Activated T-cell treated with anti-CD3 and anti-CD28 coated beads, Interleukin-2, amount 50 U/mL, for 4 hours (primary cell): ENCODE measurements at regions not wholly inside any gene's neighbourhood (a gene's known extent, or its start where the extent isn't known, plus 50 kb on each side); places are given as distances from the start of the nearest gene placed in this dataset.
"Not testable (repeated sequence)": the region's sequence is repeated elsewhere in the genome, so short reads cannot be mapped to it uniquely, and the experiment has no call there.

Experiments
- ATAC-seq, 2 donors: fragments of 200-7000 bp; cut with Tn5 transposase; one replicate each; pipeline ENCODE4 v1.10.0; 2021
- DNase-seq: peaks from one replicate; pipeline ENCODE4 v3.0.0-alpha.2; 2020
- H3K27me3 Mint-ChIP-seq: one replicate; pipeline ENCODE4 v1.8.0; 2021; ENCODE audit warnings: low read depth, mixed read lengths
- H3K36me3 Mint-ChIP-seq: one replicate; pipeline ENCODE4 v1.8.0; 2022; ENCODE audit warnings: mixed read lengths; ENCODE audit not compliant: insufficient read depth
- H3K4me1 Mint-ChIP-seq: one replicate; pipeline ENCODE4 v1.8.0; 2021; ENCODE audit warnings: low read depth, mixed read lengths
- H3K4me3 Mint-ChIP-seq: one replicate; pipeline ENCODE4 v1.8.0; 2021; ENCODE audit warnings: mild to moderate bottlenecking, moderate library complexity, mixed read lengths
- H3K9me3 Mint-ChIP-seq: one replicate; pipeline ENCODE4 v1.8.0; 2021; ENCODE audit warnings: mixed read lengths

- ATAC-seq (no peak), DNase-seq (no peak)
- no peaks in the 10 kb centered on the region for H3K36me3 Mint-ChIP-seq
Observed at GRCh38 chr4:18185491-18185890, 163.9 kb upstream of the LCORL start.

GRCh38 chr4:18180892-18181291, 159.3 kb upstream of the LCORL start:
- no peak overlapping the region for H3K4me3 Mint-ChIP-seq
- ATAC-seq: no peak
- no peak for DNase-seq
- no peaks in the 10 kb centered on the region for H3K4me1 Mint-ChIP-seq
- no peaks in the 10 kb centered on the region for H3K9me3 Mint-ChIP-seq
- H3K27me3 Mint-ChIP-seq: peaks cover 10% of the 10 kb centered on the region
- H3K36me3 Mint-ChIP-seq: no peaks in the 10 kb centered on the region

More at GRCh38 chr4:18185491-18185890, 163.9 kb upstream of the LCORL start:
- H3K9me3 Mint-ChIP-seq: no peaks in the 10 kb centered on the region
- no peak overlapping the region for H3K4me3 Mint-ChIP-seq
- H3K27me3 Mint-ChIP-seq: peaks cover 3% of the 10 kb centered on the region
- no peaks in the 10 kb centered on the region for H3K4me1 Mint-ChIP-seq

GRCh38 chr4:18180122-18180521, 158.6 kb upstream of the LCORL start:
- DNase-seq (no peak), ATAC-seq (no peak)
- Mint-ChIP-seq H3K4me1 (no peaks in the 10 kb centered on the region), H3K4me3 (no peak overlapping the region), H3K36me3 (no peaks in the 10 kb centered on the region), H3K9me3 (no peaks in the 10 kb centered on the region), H3K27me3 (peaks cover 10% of the 10 kb centered on the region)

GRCh38 chr4:18171896-18172295, 150.3 kb upstream of the LCORL start:
- no peaks in the 10 kb centered on the region for H3K4me1 Mint-ChIP-seq
- no peaks in the 10 kb centered on the region for H3K36me3 Mint-ChIP-seq
- no peaks in the 10 kb centered on the region for H3K9me3 Mint-ChIP-seq
- H3K4me3 Mint-ChIP-seq: no peak overlapping the region
- ATAC-seq: no peak
- DNase-seq: no peak
- peaks cover 3% of the 10 kb centered on the region for H3K27me3 Mint-ChIP-seq

GRCh38 chr4:18167831-18168230, 146.3 kb upstream of the LCORL start:
- ATAC-seq (no peak), DNase-seq (no peak)
- Mint-ChIP-seq H3K4me3 (no peak overlapping the region), H3K9me3 (peaks cover 8% of the 10 kb centered on the region), H3K36me3 (no peaks in the 10 kb centered on the region), H3K27me3 (peaks cover 8% of the 10 kb centered on the region), H3K4me1 (no peaks in the 10 kb centered on the region)

- H3K4me3 Mint-ChIP-seq: no peak overlapping the region
- DNase-seq: no peak
- H3K9me3 Mint-ChIP-seq: peaks cover 8% of the 10 kb centered on the region
- no peak for ATAC-seq
- H3K27me3 Mint-ChIP-seq: peaks cover 8% of the 10 kb centered on the region
- H3K36me3 Mint-ChIP-seq: no peaks in the 10 kb centered on the region
- no peaks in the 10 kb centered on the region for H3K4me1 Mint-ChIP-seq
Observed at GRCh38 chr4:18166925-18167324, 145.4 kb upstream of the LCORL start.

- H3K27me3 Mint-ChIP-seq: peaks cover 5% of the 10 kb centered on the region
- H3K9me3 Mint-ChIP-seq: peaks cover 8% of the 10 kb centered on the region
- ATAC-seq: no peak
- no peaks in the 10 kb centered on the region for H3K36me3 Mint-ChIP-seq
- DNase-seq: no peak
- H3K4me1 Mint-ChIP-seq: no peaks in the 10 kb centered on the region
- no peak overlapping the region for H3K4me3 Mint-ChIP-seq
Observed at GRCh38 chr4:18162453-18162852, 140.9 kb upstream of the LCORL start.

- H3K9me3 Mint-ChIP-seq, H3K36me3 Mint-ChIP-seq, H3K27me3 Mint-ChIP-seq, ATAC-seq, H3K4me3 Mint-ChIP-seq, H3K4me1 Mint-ChIP-seq, DNase-seq: not testable (repeated sequence)
Observed at GRCh38 chr4:18159117-18159912, 137.8 kb upstream of the LCORL start.

- no peaks in the 10 kb centered on the region for H3K9me3 Mint-ChIP-seq
- no peaks in the 10 kb centered on the region for H3K4me1 Mint-ChIP-seq
- peaks cover 7% of the 10 kb centered on the region for H3K27me3 Mint-ChIP-seq
- no peak for ATAC-seq
- no peaks in the 10 kb centered on the region for H3K36me3 Mint-ChIP-seq
- no peak overlapping the region for H3K4me3 Mint-ChIP-seq
- DNase-seq: no peak
Observed at GRCh38 chr4:18155067-18156041, 133.8 kb upstream of the LCORL start.

- no peak for ATAC-seq
Observed at GRCh38 chr4:18138076-18138665, 116.6 kb upstream of the LCORL start.

GRCh38 chr4:18134111-18134510, 112.6 kb upstream of the LCORL start:
- DNase-seq (no peak), ATAC-seq (no peak)
- Mint-ChIP-seq H3K4me3 (no peak overlapping the region), H3K9me3 (peaks cover 5% of the 10 kb centered on the region), H3K36me3 (no peaks in the 10 kb centered on the region), H3K4me1 (no peaks in the 10 kb centered on the region), H3K27me3 (peaks cover 11% of the 10 kb centered on the region)

More at GRCh38 chr4:18138076-18138665, 116.6 kb upstream of the LCORL start:
- Mint-ChIP-seq H3K4me1 (no peaks in the 10 kb centered on the region), H3K4me3 (no peak overlapping the region), H3K9me3 (peaks cover 5% of the 10 kb centered on the region), H3K36me3 (no peaks in the 10 kb centered on the region), H3K27me3 (peaks cover 5% of the 10 kb centered on the region)
- no peak for DNase-seq

- Mint-ChIP-seq H3K4me3 (no peak overlapping the region), H3K4me1 (no peaks in the 10 kb centered on the region), H3K27me3 (peaks cover 15% of the 10 kb centered on the region), H3K9me3 (no peaks in the 10 kb centered on the region), H3K36me3 (no peaks in the 10 kb centered on the region)
- ATAC-seq (no peak), DNase-seq (no peak)
Observed at GRCh38 chr4:18130256-18130655, 108.7 kb upstream of the LCORL start.

- Mint-ChIP-seq H3K27me3 (peaks cover 10% of the 10 kb centered on the region), H3K4me1 (no peaks in the 10 kb centered on the region), H3K9me3 (no peaks in the 10 kb centered on the region), H3K4me3 (no peak overlapping the region), H3K36me3 (no peaks in the 10 kb centered on the region)
- no peak for DNase-seq
- ATAC-seq: no peak
Observed at GRCh38 chr4:18128241-18128640, 106.7 kb upstream of the LCORL start.

GRCh38 chr4:18127030-18127429, 105.5 kb upstream of the LCORL start:
- H3K4me1 Mint-ChIP-seq: no peaks in the 10 kb centered on the region
- H3K27me3 Mint-ChIP-seq: peaks cover 8% of the 10 kb centered on the region
- no peak overlapping the region for H3K4me3 Mint-ChIP-seq
- no peak for ATAC-seq
- no peaks in the 10 kb centered on the region for H3K36me3 Mint-ChIP-seq
- DNase-seq: no peak
- no peaks in the 10 kb centered on the region for H3K9me3 Mint-ChIP-seq
